ENCODE measurements at regions not wholly inside any gene's neighbourhood (a gene's known extent, or its start where the extent isn't known, plus 50 kb on each side); places are given as distances from the start of the nearest gene placed in this dataset.

DNA sequence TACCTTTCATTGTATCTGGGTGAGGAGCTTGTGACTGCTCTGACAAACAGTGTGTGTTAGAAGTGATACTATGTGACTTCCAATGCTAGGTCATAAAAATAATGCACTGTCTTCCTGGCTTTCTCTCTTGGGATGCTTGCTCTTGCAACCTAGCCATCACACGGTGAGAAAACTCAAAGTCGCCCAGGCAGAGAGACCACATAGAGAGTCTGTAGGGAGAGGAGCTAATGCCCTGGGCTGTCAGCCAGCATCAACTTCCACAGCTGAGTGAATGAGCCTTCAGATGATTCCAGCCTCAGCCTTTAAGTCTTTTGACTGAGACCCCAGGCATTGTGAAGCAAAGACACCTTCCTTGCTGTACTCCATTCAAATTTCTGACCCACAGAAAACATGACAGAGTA lies 220.6 kb upstream of the SGO1 start:
- no peak for ATAC-seq
- TF ChIP-seq ISL1 (CRISPR knock-in tag; IDR thresholded peaks at IDR 0.05) (no peak), ZFP30 (CRISPR knock-in tag; IDR thresholded peaks at IDR 0.05) (no peak), ZNF565 (CRISPR knock-in tag; conservative IDR thresholded peaks at IDR 0.05; ENCODE audit: low read depth) (no peak), RARB (CRISPR knock-in tag; IDR thresholded peaks at IDR 0.05) (no peak), ZC3H10 (CRISPR knock-in tag; IDR thresholded peaks at IDR 0.05) (no peak), GLIS3 (CRISPR knock-in tag; IDR thresholded peaks at IDR 0.05) (no peak), ZNF70 (CRISPR knock-in tag; IDR thresholded peaks at IDR 0.05) (no peak), POU6F1 (CRISPR knock-in tag; IDR thresholded peaks at IDR 0.05; ENCODE audit: borderline replicate concordance, low read depth) (no peak)

GRCh38 chr3:20405744-20406143 lies 219.7 kb upstream of the SGO1 start:
- TF ChIP-seq ZNF70 (CRISPR knock-in tag; IDR thresholded peaks at IDR 0.05) (no peak), ISL1 (CRISPR knock-in tag; IDR thresholded peaks at IDR 0.05) (no peak), PPARA (CRISPR knock-in tag; IDR thresholded peaks at IDR 0.05; ENCODE audit: borderline replicate concordance) (no peak), ARNTL (CRISPR knock-in tag; IDR thresholded peaks at IDR 0.05; ENCODE audit: borderline replicate concordance, low read depth) (no peak), ZNF8 (CRISPR knock-in tag; IDR thresholded peaks at IDR 0.05) (no peak), ZC3H10 (CRISPR knock-in tag; IDR thresholded peaks at IDR 0.05) (no peak), TOX (CRISPR knock-in tag; IDR thresholded peaks at IDR 0.05; ENCODE audit: borderline replicate concordance) (no peak), ZFP3 (CRISPR knock-in tag; IDR thresholded peaks at IDR 0.05) (no peak), GLIS3 (CRISPR knock-in tag; IDR thresholded peaks at IDR 0.05) (no peak)
- TF ChIP-seq, protein P1, sequence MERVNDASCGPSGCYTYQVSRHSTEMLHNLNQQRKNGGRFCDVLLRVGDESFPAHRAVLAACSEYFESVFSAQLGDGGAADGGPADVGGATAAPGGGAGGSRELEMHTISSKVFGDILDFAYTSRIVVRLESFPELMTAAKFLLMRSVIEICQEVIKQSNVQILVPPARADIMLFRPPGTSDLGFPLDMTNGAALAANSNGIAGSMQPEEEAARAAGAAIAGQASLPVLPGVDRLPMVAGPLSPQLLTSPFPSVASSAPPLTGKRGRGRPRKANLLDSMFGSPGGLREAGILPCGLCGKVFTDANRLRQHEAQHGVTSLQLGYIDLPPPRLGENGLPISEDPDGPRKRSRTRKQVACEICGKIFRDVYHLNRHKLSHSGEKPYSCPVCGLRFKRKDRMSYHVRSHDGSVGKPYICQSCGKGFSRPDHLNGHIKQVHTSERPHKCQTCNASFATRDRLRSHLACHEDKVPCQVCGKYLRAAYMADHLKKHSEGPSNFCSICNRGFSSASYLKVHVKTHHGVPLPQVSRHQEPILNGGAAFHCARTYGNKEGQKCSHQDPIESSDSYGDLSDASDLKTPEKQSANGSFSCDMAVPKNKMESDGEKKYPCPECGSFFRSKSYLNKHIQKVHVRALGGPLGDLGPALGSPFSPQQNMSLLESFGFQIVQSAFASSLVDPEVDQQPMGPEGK (CRISPR knock-in tag; IDR thresholded peaks at IDR 0.05; ENCODE audit: borderline replicate concordance): no peak
- TF ChIP-seq, protein P2, sequence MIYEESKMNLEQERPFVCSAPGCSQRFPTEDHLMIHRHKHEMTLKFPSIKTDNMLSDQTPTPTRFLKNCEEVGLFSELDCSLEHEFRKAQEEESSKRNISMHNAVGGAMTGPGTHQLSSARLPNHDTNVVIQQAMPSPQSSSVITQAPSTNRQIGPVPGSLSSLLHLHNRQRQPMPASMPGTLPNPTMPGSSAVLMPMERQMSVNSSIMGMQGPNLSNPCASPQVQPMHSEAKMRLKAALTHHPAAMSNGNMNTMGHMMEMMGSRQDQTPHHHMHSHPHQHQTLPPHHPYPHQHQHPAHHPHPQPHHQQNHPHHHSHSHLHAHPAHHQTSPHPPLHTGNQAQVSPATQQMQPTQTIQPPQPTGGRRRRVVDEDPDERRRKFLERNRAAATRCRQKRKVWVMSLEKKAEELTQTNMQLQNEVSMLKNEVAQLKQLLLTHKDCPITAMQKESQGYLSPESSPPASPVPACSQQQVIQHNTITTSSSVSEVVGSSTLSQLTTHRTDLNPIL (CRISPR knock-in tag; IDR thresholded peaks at IDR 0.05; ENCODE audit: low read depth): no peak
- TF ChIP-seq, protein P3, sequence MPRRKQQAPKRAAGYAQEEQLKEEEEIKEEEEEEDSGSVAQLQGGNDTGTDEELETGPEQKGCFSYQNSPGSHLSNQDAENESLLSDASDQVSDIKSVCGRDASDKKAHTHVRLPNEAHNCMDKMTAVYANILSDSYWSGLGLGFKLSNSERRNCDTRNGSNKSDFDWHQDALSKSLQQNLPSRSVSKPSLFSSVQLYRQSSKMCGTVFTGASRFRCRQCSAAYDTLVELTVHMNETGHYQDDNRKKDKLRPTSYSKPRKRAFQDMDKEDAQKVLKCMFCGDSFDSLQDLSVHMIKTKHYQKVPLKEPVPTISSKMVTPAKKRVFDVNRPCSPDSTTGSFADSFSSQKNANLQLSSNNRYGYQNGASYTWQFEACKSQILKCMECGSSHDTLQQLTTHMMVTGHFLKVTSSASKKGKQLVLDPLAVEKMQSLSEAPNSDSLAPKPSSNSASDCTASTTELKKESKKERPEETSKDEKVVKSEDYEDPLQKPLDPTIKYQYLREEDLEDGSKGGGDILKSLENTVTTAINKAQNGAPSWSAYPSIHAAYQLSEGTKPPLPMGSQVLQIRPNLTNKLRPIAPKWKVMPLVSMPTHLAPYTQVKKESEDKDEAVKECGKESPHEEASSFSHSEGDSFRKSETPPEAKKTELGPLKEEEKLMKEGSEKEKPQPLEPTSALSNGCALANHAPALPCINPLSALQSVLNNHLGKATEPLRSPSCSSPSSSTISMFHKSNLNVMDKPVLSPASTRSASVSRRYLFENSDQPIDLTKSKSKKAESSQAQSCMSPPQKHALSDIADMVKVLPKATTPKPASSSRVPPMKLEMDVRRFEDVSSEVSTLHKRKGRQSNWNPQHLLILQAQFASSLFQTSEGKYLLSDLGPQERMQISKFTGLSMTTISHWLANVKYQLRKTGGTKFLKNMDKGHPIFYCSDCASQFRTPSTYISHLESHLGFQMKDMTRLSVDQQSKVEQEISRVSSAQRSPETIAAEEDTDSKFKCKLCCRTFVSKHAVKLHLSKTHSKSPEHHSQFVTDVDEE (CRISPR knock-in tag; IDR thresholded peaks at IDR 0.05): no peak
- ATAC-seq: no peak; the same call in 2 of the 3 replicates

DNA sequence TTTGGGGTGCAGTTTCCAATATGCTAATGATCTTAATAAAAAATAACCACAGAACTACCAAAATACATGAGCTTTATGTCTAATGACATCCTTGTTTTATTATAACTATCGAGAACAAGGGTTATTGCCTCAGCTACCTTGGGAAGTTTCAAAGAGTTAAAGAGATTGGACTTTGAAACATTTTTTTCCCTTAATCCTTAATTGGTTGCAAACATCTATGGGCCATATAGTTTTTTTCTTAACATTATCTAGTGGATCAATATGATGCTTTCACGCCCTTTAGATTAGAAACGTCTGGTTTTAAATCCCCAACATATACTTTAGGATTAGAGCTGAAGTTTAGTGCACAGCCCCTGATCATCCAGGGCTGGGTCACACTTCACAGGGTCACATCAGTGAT lies 219.2 kb upstream of the SGO1 start:
- no peak for TF ChIP-seq ISL1 (CRISPR knock-in tag; IDR thresholded peaks at IDR 0.05)
- TF ChIP-seq POU6F1 (CRISPR knock-in tag; IDR thresholded peaks at IDR 0.05; ENCODE audit: borderline replicate concordance, low read depth): no peak
- no peak for TF ChIP-seq CSDC2 (CRISPR knock-in tag; IDR thresholded peaks at IDR 0.05)
- TF ChIP-seq ZNF565 (CRISPR knock-in tag; conservative IDR thresholded peaks at IDR 0.05; ENCODE audit: low read depth): no peak
- no peak for TF ChIP-seq ESRRG (CRISPR knock-in tag; IDR thresholded peaks at IDR 0.05)
- TF ChIP-seq ZFP30 (CRISPR knock-in tag; IDR thresholded peaks at IDR 0.05): no peak
- no peak for TF ChIP-seq ZNF70 (CRISPR knock-in tag; IDR thresholded peaks at IDR 0.05)
- TF ChIP-seq, protein P4, sequence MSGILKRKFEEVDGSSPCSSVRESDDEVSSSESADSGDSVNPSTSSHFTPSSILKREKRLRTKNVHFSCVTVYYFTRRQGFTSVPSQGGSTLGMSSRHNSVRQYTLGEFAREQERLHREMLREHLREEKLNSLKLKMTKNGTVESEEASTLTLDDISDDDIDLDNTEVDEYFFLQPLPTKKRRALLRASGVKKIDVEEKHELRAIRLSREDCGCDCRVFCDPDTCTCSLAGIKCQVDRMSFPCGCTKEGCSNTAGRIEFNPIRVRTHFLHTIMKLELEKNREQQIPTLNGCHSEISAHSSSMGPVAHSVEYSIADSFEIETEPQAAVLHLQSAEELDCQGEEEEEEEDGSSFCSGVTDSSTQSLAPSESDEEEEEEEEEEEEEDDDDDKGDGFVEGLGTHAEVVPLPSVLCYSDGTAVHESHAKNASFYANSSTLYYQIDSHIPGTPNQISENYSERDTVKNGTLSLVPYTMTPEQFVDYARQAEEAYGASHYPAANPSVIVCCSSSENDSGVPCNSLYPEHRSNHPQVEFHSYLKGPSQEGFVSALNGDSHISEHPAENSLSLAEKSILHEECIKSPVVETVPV (CRISPR knock-in tag; IDR thresholded peaks at IDR 0.05): no peak
- TF ChIP-seq ZC3H10 (CRISPR knock-in tag; IDR thresholded peaks at IDR 0.05): no peak
- TF ChIP-seq BACH2 (CRISPR knock-in tag; IDR thresholded peaks at IDR 0.05; ENCODE audit: borderline replicate concordance): no peak
- TF ChIP-seq, protein P3 (CRISPR knock-in tag; IDR thresholded peaks at IDR 0.05): no peak
- no peak for TF ChIP-seq SNAI2 (CRISPR knock-in tag; IDR thresholded peaks at IDR 0.05)
- ATAC-seq: no peak

All from SK-N-SH treated with all-trans-retinoic acid at 6 μM for 48 hours (cell line).